ENCODE measurements at regions not wholly inside any gene's neighbourhood (a gene's known extent, or its start where the extent isn't known, plus 50 kb on each side); places are given as distances from the start of the nearest gene placed in this dataset.
A peak's percentile ranks its signal among the peaks of the same experiment; 100 is the strongest.

DNA sequence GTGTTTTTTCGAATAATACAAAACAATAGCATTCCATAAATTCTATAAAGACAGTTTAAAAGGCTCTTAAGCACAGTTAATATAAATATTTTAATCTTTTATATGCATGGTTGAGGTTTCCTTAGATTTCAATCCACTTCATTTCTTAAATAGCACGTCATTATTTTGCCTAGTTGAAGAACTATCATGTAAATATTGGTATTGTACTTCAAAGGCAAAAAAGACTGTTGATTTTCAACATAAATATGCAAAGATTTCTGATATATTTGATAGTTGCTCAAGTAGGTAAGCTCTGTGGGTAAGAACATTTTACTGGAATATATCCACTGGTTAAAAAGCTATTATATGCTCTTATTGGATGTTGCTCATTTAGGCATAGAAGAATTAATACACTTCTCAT is 458.6 kb downstream of the NR2F1-AS1 start:
- TF ChIP-seq GATA3 (IDR thresholded peaks at IDR 0.05; ENCODE audit: low read depth, low read length) (no peak), GATA2 (IDR thresholded peaks at IDR 0.05; ENCODE audit: low read depth, low read length) (no peak)

GRCh38 chr5:93120771-93121170 is 460.2 kb downstream of the NR2F1-AS1 start:
- TF ChIP-seq GATA2 (IDR thresholded peaks at IDR 0.05; ENCODE audit: low read depth, low read length) (no peak), GATA3 (IDR thresholded peaks at IDR 0.05; ENCODE audit: low read depth, low read length) (no peak)

DNA sequence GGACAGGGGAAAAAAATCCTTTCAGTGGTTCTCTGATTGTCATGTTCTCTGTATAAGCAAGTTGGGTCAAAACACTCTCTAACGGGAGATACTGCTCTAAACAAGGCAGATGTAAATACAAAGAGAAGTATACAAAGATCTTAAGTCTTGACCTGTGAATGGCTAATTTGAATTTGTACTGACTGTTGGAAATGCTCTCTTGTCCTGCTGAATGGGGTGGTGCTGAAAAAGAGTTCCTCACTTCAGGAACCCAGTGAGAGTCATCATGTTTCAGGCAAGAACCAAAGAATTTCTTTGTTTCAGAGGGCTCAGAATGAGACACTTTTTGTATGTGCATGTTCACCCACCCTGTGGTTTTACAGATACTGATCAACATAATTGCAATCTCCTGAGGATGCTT is 461.0 kb downstream of the NR2F1-AS1 start:
- TF ChIP-seq GATA3 (IDR thresholded peaks at IDR 0.05; ENCODE audit: low read depth, low read length) (no peak), GATA2 (IDR thresholded peaks at IDR 0.05; ENCODE audit: low read depth, low read length) (no peak)

DNA sequence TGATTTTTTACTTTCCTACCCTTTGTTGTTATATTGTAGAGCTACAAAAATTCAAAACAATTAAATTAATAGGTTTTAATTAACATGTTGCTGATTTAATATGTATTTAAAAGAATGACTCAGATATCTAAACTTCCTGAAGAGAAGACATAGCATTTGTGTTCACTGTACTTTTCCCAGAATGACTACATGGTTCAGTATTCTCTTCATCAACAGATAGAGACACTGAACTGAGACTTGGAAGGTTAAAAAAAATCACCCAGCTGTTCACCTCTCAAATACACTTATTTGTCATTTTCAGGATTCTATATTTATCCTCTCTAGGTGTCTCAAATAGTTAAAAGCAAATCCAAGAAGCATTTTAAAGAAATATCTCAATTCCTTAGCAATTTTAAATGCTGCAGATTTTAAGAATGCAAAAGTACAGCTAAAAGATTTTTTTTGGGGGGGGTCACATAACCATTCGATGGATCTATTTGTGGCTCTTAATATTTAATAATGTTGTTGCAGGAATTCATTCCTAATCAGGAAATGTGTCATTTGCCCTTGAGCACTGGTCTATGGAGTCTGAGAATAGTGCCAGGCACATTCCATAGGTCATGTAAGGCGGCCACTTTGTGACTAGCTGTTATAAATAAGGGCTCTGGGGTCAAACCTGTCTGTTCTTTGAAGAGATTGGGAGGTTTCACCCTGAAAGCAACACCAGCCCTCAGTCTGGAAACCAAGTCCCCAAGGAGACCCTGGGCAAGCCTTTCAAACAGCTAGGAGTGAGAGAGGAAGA is 463.1 kb downstream of the NR2F1-AS1 start:
- TF ChIP-seq GATA2 (IDR thresholded peaks at IDR 0.05; ENCODE audit: low read depth, low read length) (no peak), GATA3 (IDR thresholded peaks at IDR 0.05; ENCODE audit: low read depth, low read length) (no peak)

DNA sequence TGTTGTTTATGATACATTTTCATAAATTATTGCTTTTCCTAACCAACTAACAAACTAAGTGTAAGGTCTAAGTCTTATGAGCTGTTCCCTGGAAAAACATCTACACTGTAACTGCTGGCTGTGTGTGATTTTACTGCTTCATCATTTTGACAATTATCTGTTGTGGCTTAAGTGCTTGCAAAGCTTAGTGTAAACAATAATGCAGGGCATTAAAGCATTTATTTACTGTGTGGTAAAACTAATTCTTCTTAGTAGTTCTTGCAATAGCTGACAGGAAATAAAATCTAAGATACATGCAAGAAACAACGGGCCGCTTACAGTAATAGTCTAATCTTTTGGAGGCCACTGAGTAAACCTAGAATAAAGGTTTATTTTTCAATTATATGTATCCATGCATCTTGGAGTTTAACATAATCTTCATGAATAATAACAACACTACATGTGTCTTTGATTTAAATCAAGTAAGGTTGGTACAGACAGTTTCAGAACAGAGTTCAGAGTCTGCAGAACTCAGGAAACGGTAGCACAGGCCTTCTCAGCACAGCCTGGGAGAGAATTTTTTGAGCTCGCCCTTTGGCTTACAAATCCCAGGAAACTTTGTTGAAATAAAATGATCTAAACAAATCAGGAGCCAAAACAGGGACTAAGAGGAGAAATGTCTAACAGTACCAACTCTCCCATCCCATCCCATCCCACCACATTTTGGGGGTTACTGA is 473.1 kb downstream of the NR2F1-AS1 start:
- TF ChIP-seq GATA2 (IDR thresholded peaks at IDR 0.05; ENCODE audit: low read depth, low read length), result no peak

DNA sequence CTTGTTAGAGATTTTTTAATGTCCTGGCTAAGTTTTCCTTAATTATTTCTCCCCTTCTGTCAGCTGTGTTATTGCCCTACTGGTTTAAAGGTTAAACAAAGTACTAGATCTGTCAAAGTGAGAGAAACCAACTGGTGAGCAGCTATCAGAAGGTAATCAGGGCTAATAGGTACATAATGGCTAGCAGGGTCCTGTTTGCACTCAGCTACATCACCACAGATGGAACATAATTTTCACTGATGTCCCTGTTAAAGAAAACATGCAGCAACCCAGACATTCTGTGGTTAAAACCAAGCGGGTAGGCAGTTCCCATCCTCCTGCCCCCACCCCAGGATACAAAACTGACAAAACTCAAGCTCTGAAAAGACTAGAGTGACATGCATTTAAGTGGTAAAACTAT is 473.9 kb downstream of the NR2F1-AS1 start:
- TF ChIP-seq GATA2 (IDR thresholded peaks at IDR 0.05; ENCODE audit: low read depth, low read length) (peak; percentile 59), GATA3 (IDR thresholded peaks at IDR 0.05; ENCODE audit: low read depth, low read length) (peak; percentile 61)

DNA sequence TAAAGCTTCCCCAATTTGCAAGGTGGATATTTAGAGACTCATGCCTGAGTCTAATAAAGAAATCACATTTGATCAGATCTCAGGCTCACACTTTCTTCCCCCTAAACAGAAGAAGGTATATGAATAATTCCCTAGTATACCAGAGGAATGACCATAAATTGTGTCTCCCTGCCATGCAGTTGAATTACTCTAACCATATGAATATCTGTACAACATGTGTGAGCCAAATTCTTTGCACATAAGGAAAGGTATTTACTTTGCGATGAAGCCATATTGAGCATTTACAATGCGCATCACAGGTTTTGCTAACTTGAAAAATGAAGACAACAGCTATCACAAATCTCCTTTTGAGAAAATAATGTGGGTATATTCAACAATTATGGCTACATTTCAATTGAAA is 479.4 kb downstream of the NR2F1-AS1 start:
- TF ChIP-seq GATA2 (IDR thresholded peaks at IDR 0.05; ENCODE audit: low read depth, low read length) (no peak), GATA3 (IDR thresholded peaks at IDR 0.05; ENCODE audit: low read depth, low read length) (no peak)

DNA sequence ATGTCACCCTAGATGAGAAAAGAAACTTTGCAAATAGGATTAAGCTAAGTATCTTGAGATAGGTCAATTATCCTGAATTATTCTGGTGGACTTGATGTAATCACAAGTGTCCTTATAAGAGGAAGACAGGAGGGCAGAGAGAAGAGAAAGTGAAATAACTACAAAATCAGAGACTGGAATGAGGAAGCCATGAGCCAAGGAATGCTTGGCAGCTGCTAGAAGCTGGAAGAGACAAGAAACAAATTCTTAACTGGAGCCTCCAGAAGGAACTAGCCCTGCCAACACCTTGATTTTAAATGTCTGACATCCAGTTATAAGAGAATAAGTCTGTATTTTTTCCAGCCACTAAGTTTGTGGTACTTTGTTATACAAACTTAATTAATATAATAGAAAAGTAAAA is 480.0 kb downstream of the NR2F1-AS1 start:
- TF ChIP-seq GATA3 (IDR thresholded peaks at IDR 0.05; ENCODE audit: low read depth, low read length), result no peak
- no peak for TF ChIP-seq GATA2 (IDR thresholded peaks at IDR 0.05; ENCODE audit: low read depth, low read length)

GRCh38 chr5:93100428-93100827 is 480.6 kb downstream of the NR2F1-AS1 start:
- TF ChIP-seq GATA3 (IDR thresholded peaks at IDR 0.05; ENCODE audit: low read depth, low read length) (no peak), GATA2 (IDR thresholded peaks at IDR 0.05; ENCODE audit: low read depth, low read length) (no peak)

- TF ChIP-seq GATA3 (IDR thresholded peaks at IDR 0.05; ENCODE audit: low read depth, low read length) (no peak), GATA2 (IDR thresholded peaks at IDR 0.05; ENCODE audit: low read depth, low read length) (no peak)
Measured at GRCh38 chr5:93099902-93100347, 481.1 kb downstream of the NR2F1-AS1 start.

DNA sequence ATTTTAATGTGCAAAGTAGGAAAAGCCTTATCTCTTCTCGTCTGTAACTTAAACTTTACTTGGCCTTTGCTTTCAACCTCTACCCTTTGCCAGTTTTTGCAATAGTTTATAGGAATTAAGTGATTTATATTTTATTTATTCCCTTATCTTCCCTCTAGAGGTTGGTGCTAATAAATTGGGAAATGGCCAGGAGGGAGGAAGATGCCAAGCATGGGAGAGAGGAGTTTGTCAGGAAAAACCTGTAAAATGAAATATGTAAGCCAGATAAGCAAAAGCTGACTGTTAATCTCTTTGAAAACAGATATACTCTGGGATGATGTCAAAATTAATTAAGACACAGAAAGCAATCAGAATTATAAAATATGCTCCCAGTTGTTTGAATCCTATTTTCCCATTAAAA is 484.5 kb downstream of the NR2F1-AS1 start:
- TF ChIP-seq GATA2 (IDR thresholded peaks at IDR 0.05; ENCODE audit: low read depth, low read length) (no peak), GATA3 (IDR thresholded peaks at IDR 0.05; ENCODE audit: low read depth, low read length) (no peak)

DNA sequence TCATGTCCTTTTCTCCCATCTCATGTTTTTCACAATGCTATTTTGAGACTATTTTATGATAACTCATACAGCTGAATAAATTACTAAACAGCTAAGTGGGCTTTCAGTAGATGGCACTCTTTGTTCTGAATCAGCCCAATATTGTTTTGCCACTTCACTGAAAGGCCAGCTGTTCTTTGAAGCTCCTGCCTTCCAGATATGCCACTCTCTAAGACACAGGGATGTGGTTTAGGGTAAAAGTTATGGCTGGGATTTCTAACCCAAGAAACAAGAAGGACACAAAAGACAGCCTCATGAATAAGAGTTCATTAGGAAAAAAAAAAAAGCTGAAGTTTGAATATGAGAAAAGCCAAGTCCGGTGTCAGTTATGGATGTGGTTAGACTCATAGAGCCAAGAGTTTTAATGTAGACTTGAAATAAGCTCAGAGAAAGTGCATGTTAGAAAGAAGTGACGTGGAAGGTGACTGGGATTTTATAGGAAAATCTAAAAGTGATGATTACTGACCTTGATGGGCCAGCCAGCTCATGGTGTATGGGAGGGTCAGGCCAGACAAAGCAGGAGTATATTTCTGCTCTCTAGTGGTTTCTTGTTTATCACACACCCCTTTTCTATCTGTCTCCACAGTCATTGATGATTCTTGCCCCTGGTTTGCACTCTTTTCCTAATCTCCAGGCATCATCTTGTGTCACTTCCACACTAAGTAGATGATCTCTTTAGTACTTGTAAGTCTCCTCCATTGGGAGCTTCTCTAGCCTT is 488.5 kb downstream of the NR2F1-AS1 start:
- TF ChIP-seq GATA3 (IDR thresholded peaks at IDR 0.05; ENCODE audit: low read depth, low read length) (no peak), GATA2 (IDR thresholded peaks at IDR 0.05; ENCODE audit: low read depth, low read length) (no peak)

DNA sequence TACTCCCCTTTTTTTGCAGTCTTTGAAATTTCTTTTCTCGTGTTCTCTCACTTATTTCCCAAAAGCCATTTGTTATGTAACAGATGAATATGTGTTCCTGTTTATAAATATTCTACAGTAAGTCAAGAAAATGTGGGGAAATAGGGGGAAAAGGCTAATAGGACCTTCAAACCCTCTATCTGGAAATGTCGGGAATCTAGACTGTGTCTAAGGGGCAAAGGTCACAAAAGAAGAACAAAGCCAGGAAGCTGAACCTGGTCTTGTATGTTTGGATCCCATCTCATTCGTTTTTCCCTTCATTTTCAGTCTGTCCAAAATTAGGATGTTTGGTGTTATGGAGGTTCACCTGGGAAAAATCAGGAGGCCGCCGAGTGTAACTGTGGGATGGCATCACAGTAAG is 490.3 kb downstream of the NR2F1-AS1 start:
- no peak for TF ChIP-seq GATA2 (IDR thresholded peaks at IDR 0.05; ENCODE audit: low read depth, low read length)
- no peak for TF ChIP-seq GATA3 (IDR thresholded peaks at IDR 0.05; ENCODE audit: low read depth, low read length)

DNA sequence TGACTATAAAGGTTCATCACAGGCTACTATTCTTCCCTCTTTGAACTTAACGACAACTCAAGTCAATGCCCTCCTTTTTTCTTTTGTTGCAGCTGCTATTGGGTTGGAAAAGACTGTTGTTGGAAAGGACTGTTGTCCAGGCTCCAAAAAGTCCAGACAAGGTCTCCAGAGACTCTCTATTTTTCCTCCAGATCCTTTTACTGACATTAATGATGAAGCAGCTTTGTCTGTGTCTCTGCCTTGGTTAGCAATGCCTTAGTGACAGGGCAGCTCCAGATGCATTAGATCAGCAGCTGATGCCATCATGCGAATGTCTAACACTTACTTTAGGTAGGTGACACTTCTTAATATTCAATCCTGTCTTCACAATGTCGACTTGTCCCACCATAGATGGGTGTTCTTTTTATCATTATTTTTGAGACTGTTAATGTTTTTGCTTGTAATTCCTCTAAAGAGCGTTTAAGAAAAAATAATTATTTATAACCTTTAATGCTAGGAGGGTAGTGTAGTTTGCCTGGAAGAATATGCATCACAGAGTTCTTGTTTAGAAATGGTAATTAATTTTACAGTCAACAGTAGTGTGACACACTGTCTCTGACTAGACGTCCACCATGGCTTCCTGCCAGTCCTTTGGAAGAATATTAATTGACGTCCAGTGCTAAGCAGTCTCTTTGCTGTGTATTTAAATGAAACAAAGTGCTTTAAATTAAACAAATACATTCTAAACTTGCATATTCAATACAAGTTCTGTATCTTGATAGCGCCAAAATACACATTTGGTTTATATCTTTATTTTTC is 492.2 kb downstream of the NR2F1-AS1 start:
- no peak for TF ChIP-seq GATA3 (IDR thresholded peaks at IDR 0.05; ENCODE audit: low read depth, low read length)
- no peak for TF ChIP-seq GATA2 (IDR thresholded peaks at IDR 0.05; ENCODE audit: low read depth, low read length)
